Hepatocyte (in vitro differentiated cells): ENCODE measurements at regions not wholly inside any gene's neighbourhood (a gene's known extent, or its start where the extent isn't known, plus 50 kb on each side); places are given as distances from the start of the nearest gene placed in this dataset.

Experiments
- DNase-seq: peaks from one replicate; pipeline ENCODE4 v3.0.0-alpha.2; 2016; ENCODE audit warnings: low spot score
- H2AFZ ChIP-seq: fragments of 200-600 bp; sonication (generic); 2 replicates; pipeline ENCODE4 v1.6.0; 2016; ENCODE audit warnings: antibody characterized with exemption, mild to moderate bottlenecking
- H3K27ac ChIP-seq: fragments of 200-600 bp; sonication (generic); 2 replicates; pipeline ENCODE4 v1.5.1; 2016; ENCODE audit warnings: mild to moderate bottlenecking
- H3K27me3 ChIP-seq: fragments of 200-600 bp; sonication (generic); 2 replicates; pipeline ENCODE4 v1.6.1; 2016
- H3K36me3 ChIP-seq: fragments of 200-600 bp; sonication (generic); replicated peaks from 2 replicates; pipeline ENCODE4 v1.5.1; 2016; ENCODE audit warnings: low read depth; ENCODE audit not compliant: insufficient read depth
- H3K4me1 ChIP-seq: fragments of 200-600 bp; sonication (generic); 2 replicates; pipeline ENCODE4 v1.5.1; 2016; ENCODE audit warnings: mild to moderate bottlenecking, moderate library complexity; ENCODE audit not compliant: insufficient read depth
- H3K4me2 ChIP-seq: fragments of 200-600 bp; sonication (generic); 2 replicates; pipeline ENCODE4 v1.6.0; 2016
- H3K4me3 ChIP-seq: fragments of 200-600 bp; sonication (generic); 2 replicates; pipeline ENCODE4 v1.5.1; 2016; ENCODE audit warnings: mild to moderate bottlenecking
- H3K79me2 ChIP-seq: fragments of 200-600 bp; sonication (generic); 2 replicates; pipeline ENCODE4 v1.6.0; 2017; ENCODE audit warnings: mild to moderate bottlenecking
- H3K9me2 ChIP-seq: fragments of 200-600 bp; sonication (generic); replicated peaks from 2 replicates; pipeline ENCODE4 v1.6.0; 2017; ENCODE audit warnings: mild to moderate bottlenecking; ENCODE audit not compliant: insufficient read depth
- H3K9me3 ChIP-seq: fragments of 200-600 bp; sonication (generic); 2 replicates; pipeline ENCODE4 v1.5.1; 2016; ENCODE audit warnings: low read depth, mild to moderate bottlenecking
- H4K20me1 ChIP-seq: fragments of 200-600 bp; sonication (generic); 2 replicates; pipeline ENCODE4 v1.6.0; 2016; ENCODE audit warnings: mild to moderate bottlenecking; ENCODE audit not compliant: insufficient read depth, poor library complexity, severe bottlenecking
- EZH2 ChIP-seq: fragments of 200-600 bp; sonication (generic); IDR thresholded peaks from 2 replicates; pipeline ENCODE4 v1.6.1; 2016; ENCODE audit warnings: antibody characterized with exemption, mild to moderate bottlenecking, borderline replicate concordance
- EZH2phosphoT487 ChIP-seq: fragments of 200-600 bp; sonication (generic); IDR thresholded peaks from one replicate; pipeline ENCODE4 v1.6.1; 2018; ENCODE audit warnings: antibody characterized with exemption, mild to moderate bottlenecking, low read depth, moderate library complexity; ENCODE audit not compliant: unreplicated experiment, severe bottlenecking
- WGBS: methylation state at CpG from one replicate; pipeline ENCODE4 v1.1.6; 2016; ENCODE audit warnings: low lambda C conversion rate; ENCODE audit errors: missing lambda C conversion rate; 5-methylcytosine and 5-hydroxymethylcytosine counted together
- TF ChIP-seq, protein P1 (sequence below): fragments of 200-600 bp; sonication (generic); IDR thresholded peaks from 2 replicates; pipeline ENCODE4 v1.5.1; 2016; ENCODE audit warnings: antibody characterized with exemption, mild to moderate bottlenecking; ENCODE audit not compliant: poor library complexity

DNA sequence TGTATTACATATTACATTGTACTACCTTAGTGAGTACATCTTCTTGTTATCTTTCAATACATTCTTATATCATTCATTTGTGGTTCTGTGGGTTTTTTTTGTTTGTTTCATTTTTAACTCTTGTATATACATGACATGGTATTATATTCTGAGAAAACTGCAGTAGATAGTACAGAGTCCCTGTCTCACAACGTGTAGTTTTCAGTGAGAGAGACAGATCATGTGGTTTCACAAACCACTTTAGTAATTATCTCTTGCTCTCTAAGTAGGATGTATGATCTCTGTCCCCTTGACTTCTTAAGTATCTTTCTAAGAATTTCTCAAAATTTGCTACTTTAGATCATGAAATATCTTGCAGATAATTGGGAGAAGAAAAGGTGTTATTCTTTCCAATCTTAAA lies 745.9 kb upstream of the CDH9 start:
- H2AFZ ChIP-seq: no peak overlapping the region
- H3K27me3 ChIP-seq: no peaks in the 10 kb centered on the region
- TF ChIP-seq, protein P1, sequence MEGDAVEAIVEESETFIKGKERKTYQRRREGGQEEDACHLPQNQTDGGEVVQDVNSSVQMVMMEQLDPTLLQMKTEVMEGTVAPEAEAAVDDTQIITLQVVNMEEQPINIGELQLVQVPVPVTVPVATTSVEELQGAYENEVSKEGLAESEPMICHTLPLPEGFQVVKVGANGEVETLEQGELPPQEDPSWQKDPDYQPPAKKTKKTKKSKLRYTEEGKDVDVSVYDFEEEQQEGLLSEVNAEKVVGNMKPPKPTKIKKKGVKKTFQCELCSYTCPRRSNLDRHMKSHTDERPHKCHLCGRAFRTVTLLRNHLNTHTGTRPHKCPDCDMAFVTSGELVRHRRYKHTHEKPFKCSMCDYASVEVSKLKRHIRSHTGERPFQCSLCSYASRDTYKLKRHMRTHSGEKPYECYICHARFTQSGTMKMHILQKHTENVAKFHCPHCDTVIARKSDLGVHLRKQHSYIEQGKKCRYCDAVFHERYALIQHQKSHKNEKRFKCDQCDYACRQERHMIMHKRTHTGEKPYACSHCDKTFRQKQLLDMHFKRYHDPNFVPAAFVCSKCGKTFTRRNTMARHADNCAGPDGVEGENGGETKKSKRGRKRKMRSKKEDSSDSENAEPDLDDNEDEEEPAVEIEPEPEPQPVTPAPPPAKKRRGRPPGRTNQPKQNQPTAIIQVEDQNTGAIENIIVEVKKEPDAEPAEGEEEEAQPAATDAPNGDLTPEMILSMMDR: no peak
- TF ChIP-seq EZH2 (no peak), EZH2phosphoT487 (no peak)
- H3K79me2 ChIP-seq: no peaks in the 10 kb centered on the region
- H3K4me3 ChIP-seq: no peak overlapping the region
- no peak for DNase-seq
- H3K9me3 ChIP-seq: no peaks in the 10 kb centered on the region
- H3K9me2 ChIP-seq: no peaks in the 10 kb centered on the region
- no peaks in the 10 kb centered on the region for H3K4me1 ChIP-seq
- no peaks in the 10 kb centered on the region for H4K20me1 ChIP-seq
- no peak overlapping the region for H3K4me2 ChIP-seq
- no peaks in the 10 kb centered on the region for H3K36me3 ChIP-seq
- 63% methylated on average over 1 of the region's 1 CpG for WGBS
- no peak overlapping the region for H3K27ac ChIP-seq

DNA sequence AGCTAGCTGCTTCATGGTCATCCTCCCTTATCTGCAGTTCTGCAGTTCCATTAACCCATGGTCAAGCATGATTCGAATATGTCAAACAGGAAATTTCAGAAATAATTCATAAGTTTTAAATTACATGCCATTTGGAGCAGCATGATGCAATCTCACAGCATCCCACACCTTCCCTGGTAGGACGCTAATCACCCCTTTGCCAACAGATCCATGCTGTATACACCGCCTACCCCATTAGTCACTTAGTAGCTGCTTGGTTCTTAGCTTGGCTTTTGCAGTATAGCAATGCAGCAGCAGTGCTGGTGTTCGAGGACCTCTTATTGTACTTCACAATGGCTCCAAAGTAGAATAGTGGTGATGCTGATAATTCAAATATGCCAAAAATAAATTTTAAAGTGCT lies 739.7 kb upstream of the CDH9 start:
- H3K36me3 ChIP-seq: no peaks in the 10 kb centered on the region
- 92% methylated on average over 4 of the region's 4 CpGs for WGBS
- H3K4me1 ChIP-seq: no peaks in the 10 kb centered on the region
- no peak for DNase-seq
- H2AFZ ChIP-seq: no peak overlapping the region
- no peak overlapping the region for H3K4me2 ChIP-seq
- no peak overlapping the region for H3K27ac ChIP-seq
- no peaks in the 10 kb centered on the region for H4K20me1 ChIP-seq
- H3K4me3 ChIP-seq: no peak overlapping the region
- H3K79me2 ChIP-seq: no peaks in the 10 kb centered on the region
- no peaks in the 10 kb centered on the region for H3K27me3 ChIP-seq
- no peaks in the 10 kb centered on the region for H3K9me2 ChIP-seq
- no peaks in the 10 kb centered on the region for H3K9me3 ChIP-seq
- no peak for TF ChIP-seq EZH2
- TF ChIP-seq, protein P1: no peak
- no peak for TF ChIP-seq EZH2phosphoT487

DNA sequence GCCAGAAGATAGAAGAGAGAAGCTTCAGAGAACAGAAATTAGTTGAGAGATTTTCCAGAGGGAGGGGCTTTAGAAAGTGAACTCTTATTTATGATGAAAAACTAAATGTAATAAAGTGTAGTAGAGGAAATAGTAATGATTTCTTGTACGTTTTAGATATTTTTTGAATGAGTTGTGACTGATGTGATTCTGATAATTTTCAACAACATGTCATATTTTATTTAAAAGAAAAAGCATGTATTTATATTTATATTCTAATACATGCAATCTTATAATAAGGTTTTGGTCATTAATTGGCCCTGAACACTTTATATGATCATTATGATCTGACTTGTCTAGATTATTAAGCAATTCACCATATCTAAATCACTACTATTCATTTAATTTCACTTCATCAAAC lies 735.2 kb upstream of the CDH9 start:
- Histone ChIP-seq H3K9me3 (no peaks in the 10 kb centered on the region), H3K4me2 (no peak overlapping the region), H3K9me2 (no peaks in the 10 kb centered on the region), H3K4me3 (no peak overlapping the region), H3K36me3 (no peaks in the 10 kb centered on the region), H3K27me3 (no peaks in the 10 kb centered on the region), H3K4me1 (no peaks in the 10 kb centered on the region), H3K27ac (no peak overlapping the region), H4K20me1 (no peaks in the 10 kb centered on the region), H3K79me2 (no peaks in the 10 kb centered on the region), H2AFZ (no peak overlapping the region)
- DNase-seq: no peak
- WGBS: 54% methylated on average over 1 of the region's 1 CpG
- TF ChIP-seq EZH2phosphoT487 (no peak), EZH2 (no peak)
- TF ChIP-seq, protein P1: no peak

DNA sequence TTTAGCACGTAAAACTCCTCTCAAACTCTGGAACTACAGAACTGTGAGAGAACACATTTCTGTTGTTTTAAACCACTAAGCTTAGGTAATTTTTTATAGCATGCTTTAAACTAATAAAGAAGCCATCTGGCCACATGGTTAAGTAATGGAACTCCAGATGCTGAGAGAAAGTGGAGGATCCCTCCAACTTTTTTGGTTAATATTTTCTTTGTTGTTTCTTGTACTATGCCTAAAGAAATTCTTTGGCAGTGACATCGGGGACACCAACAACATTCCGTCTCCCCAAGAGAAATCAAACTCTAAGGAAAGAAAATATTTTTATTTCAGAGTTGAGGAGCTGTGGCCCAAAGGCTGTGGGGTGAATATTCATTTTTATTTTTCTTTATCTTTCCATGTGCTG lies 734.8 kb upstream of the CDH9 start:
- Histone ChIP-seq H2AFZ (no peak overlapping the region), H3K4me1 (no peaks in the 10 kb centered on the region), H3K9me3 (no peaks in the 10 kb centered on the region), H3K79me2 (no peaks in the 10 kb centered on the region), H3K36me3 (no peaks in the 10 kb centered on the region), H4K20me1 (no peaks in the 10 kb centered on the region), H3K27ac (no peak overlapping the region), H3K4me3 (no peak overlapping the region), H3K4me2 (no peak overlapping the region), H3K27me3 (no peaks in the 10 kb centered on the region), H3K9me2 (no peaks in the 10 kb centered on the region)
- WGBS: 69% methylated on average over 3 of the region's 3 CpGs
- TF ChIP-seq, protein P1: no peak
- no peak for TF ChIP-seq EZH2
- no peak for TF ChIP-seq EZH2phosphoT487
- no peak for DNase-seq
